Chondrocyte (in vitro differentiated cells): ENCODE measurements at regions not wholly inside any gene's neighbourhood (a gene's known extent, or its start where the extent isn't known, plus 50 kb on each side); places are given as distances from the start of the nearest gene placed in this dataset.

Source experiments
- DNase-seq: peaks from one replicate; pipeline ENCODE4 v3.0.0; 2021; ENCODE audit warnings: mixed read lengths, low spot score
- H3K27ac Mint-ChIP-seq: one replicate; pipeline ENCODE4 v1.8.0; 2021; ENCODE audit warnings: mild to moderate bottlenecking, moderate library complexity, mixed read lengths; ENCODE audit not compliant: unreplicated experiment
- H3K27me3 Mint-ChIP-seq: 2 replicates; pipeline ENCODE4 v1.8.0; 2021; ENCODE audit warnings: low read depth, mixed read lengths
- H3K36me3 Mint-ChIP-seq: 2 replicates; pipeline ENCODE4 v1.8.0; 2021; ENCODE audit warnings: low read depth, mixed read lengths
- H3K4me1 Mint-ChIP-seq: 2 replicates; pipeline ENCODE4 v1.8.0; 2021; ENCODE audit warnings: low read depth, mild to moderate bottlenecking, mixed read lengths
- H3K4me3 Mint-ChIP-seq: one replicate; pipeline ENCODE4 v1.8.0; 2021; ENCODE audit warnings: mild to moderate bottlenecking, moderate library complexity, mixed read lengths; ENCODE audit not compliant: unreplicated experiment
- H3K9me3 Mint-ChIP-seq: 2 replicates; pipeline ENCODE4 v1.8.0; 2021; ENCODE audit warnings: low read depth, mixed read lengths
- TF ChIP-seq, protein P1 (sequence below): fragments of 200-600 bp; sonication (generic); IDR thresholded peaks from 2 replicates; pipeline ENCODE4 v1.5.0; 2021; ENCODE audit warnings: antibody characterized with exemption, mild to moderate bottlenecking, moderate library complexity

DNA sequence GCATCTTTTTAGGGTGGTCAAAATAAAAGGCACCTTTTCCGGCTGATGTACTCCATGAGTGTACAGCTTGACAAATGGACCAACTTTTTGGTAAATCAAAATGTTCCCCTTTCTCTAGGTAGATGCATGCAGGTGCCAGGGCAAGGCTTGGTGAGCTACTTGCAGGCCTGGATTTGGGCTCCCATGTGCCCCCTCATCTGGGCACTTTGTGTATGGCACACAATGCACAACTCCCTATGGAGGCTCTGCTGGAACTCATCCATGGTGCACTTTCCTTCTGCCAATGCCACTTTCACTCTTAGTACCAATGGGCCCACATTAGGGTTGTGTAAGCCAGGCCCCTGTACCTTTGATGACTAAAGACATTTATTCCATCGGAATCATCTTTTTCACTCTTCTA lies 300.8 kb downstream of the SDHAF3 start:
- H3K4me1 Mint-ChIP-seq: no peaks in the 10 kb centered on the region
- DNase-seq: no peak
- H3K27ac Mint-ChIP-seq: no peak overlapping the region
- no peaks in the 10 kb centered on the region for H3K9me3 Mint-ChIP-seq
- no peaks in the 10 kb centered on the region for H3K27me3 Mint-ChIP-seq
- H3K4me3 Mint-ChIP-seq: no peak overlapping the region
- H3K36me3 Mint-ChIP-seq: no peaks in the 10 kb centered on the region
- TF ChIP-seq, protein P1, sequence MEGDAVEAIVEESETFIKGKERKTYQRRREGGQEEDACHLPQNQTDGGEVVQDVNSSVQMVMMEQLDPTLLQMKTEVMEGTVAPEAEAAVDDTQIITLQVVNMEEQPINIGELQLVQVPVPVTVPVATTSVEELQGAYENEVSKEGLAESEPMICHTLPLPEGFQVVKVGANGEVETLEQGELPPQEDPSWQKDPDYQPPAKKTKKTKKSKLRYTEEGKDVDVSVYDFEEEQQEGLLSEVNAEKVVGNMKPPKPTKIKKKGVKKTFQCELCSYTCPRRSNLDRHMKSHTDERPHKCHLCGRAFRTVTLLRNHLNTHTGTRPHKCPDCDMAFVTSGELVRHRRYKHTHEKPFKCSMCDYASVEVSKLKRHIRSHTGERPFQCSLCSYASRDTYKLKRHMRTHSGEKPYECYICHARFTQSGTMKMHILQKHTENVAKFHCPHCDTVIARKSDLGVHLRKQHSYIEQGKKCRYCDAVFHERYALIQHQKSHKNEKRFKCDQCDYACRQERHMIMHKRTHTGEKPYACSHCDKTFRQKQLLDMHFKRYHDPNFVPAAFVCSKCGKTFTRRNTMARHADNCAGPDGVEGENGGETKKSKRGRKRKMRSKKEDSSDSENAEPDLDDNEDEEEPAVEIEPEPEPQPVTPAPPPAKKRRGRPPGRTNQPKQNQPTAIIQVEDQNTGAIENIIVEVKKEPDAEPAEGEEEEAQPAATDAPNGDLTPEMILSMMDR: no peak

DNA sequence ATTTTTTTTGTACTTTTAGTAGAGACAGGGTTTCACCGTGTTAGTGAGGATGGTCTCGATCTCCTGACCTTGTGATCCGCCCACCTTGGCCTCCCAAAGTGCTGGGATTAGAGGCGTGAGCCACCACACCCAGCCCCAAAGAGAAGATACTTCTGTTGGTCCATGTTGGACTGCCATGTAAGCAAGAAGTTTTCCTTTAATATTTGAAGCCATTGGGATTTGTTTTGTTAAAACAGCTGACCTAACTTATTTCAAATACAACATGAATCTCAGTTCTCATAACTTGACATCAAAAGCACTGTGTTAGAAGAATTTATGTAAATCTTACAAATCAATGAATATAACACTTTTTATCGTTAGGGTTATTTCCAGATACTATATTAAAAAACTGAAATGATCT lies 302.4 kb downstream of the SDHAF3 start:
- DNase-seq: no peak
- no peak overlapping the region for H3K27ac Mint-ChIP-seq
- TF ChIP-seq, protein P1: no peak
- H3K4me3 Mint-ChIP-seq: no peak overlapping the region
- H3K27me3 Mint-ChIP-seq: no peaks in the 10 kb centered on the region
- H3K9me3 Mint-ChIP-seq: no peaks in the 10 kb centered on the region
- H3K36me3 Mint-ChIP-seq: no peaks in the 10 kb centered on the region
- H3K4me1 Mint-ChIP-seq: no peaks in the 10 kb centered on the region

- Mint-ChIP-seq H3K27me3 (no peaks in the 10 kb centered on the region), H3K36me3 (no peaks in the 10 kb centered on the region), H3K9me3 (no peaks in the 10 kb centered on the region), H3K4me3 (no peak overlapping the region), H3K4me1 (no peaks in the 10 kb centered on the region), H3K27ac (no peak overlapping the region)
- DNase-seq: no peak
- TF ChIP-seq, protein P1: no peak
These were observed 303.9 kb downstream of the SDHAF3 start for GRCh38 chr7:97421307-97421930.

DNA sequence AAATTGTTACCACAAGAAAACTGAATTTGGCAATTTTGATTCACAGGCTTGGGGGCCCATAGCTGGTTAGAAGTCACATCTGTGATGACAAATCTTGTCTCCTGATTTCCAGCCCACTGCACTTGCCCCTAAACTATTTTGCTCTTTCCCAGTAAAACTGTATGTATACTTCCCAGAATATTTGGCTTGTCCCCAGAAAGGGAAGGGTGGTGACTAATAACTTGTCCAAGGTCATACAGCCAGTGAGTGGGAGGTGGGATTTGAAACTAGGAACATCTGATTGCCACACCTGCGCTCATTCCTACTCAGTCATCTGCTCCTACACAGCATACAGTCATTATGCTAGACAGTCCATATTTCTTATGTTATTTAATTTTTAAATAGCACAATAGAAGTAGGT lies 304.5 kb downstream of the SDHAF3 start:
- Mint-ChIP-seq H3K4me3 (no peak overlapping the region), H3K27ac (no peak overlapping the region), H3K4me1 (no peaks in the 10 kb centered on the region), H3K9me3 (no peaks in the 10 kb centered on the region), H3K36me3 (no peaks in the 10 kb centered on the region), H3K27me3 (no peaks in the 10 kb centered on the region)
- no peak for DNase-seq
- TF ChIP-seq, protein P1: no peak

DNA sequence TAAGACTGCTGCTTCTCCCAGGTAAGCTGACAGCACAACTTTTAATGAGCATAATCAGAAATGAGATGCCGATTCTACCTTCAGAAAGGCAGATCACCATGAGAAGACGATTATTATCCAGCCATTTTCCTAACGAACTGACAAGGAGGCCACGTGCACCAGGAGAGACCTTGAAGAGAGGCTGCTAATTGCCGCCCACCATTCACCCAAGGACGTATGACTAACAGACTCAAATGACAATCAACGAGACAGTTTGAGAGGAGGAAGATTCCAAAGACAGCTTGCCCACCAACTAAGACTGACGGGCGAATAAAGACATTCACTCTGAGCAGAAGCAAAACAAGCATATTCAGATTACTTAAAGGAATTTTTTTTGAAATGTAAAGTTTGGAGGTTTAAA lies 301.9 kb upstream of the TAC1 start:
- no peaks in the 10 kb centered on the region for H3K36me3 Mint-ChIP-seq
- H3K27me3 Mint-ChIP-seq: no peaks in the 10 kb centered on the region

More for the DNA sequence above, 301.9 kb upstream of the TAC1 start:
- Mint-ChIP-seq H3K9me3 (peaks cover 4% of the 10 kb centered on the region), H3K27ac (no peak overlapping the region), H3K4me3 (no peak overlapping the region), H3K4me1 (no peaks in the 10 kb centered on the region)
- TF ChIP-seq, protein P1: no peak
- DNase-seq: no peak
